Gastrocnemius medialis (tissue), 4 donors: ENCODE measurements at regions not wholly inside any gene's neighbourhood (a gene's known extent, or its start where the extent isn't known, plus 50 kb on each side); places are given as distances from the start of the nearest gene placed in this dataset.

Experiments used
- CTCF ChIP-seq, 5 experiments: fragments of 450-650 bp in 3 of 5; fragments of 200-600 bp in 2 of 5; sonication (generic) in 2 of 5; IDR thresholded peaks in 4 of 5; conservative IDR thresholded peaks in 1 of 5; 1 replicate in 4 of 5; 2 replicates in 1 of 5; pipeline ENCODE4 v1.5.1; 2016 to 2019; ENCODE audit warnings: antibody characterized with exemption in 5 of 5, mild to moderate bottlenecking in 3 of 5, moderate library complexity in 3 of 5
- POLR2A ChIP-seq, 2 donors: fragments of 450-650 bp; IDR thresholded peaks; one replicate each; pipeline ENCODE4 v1.6.1; 2017; ENCODE audit warnings: antibody characterized with exemption in 2 of 2, mild to moderate bottlenecking in 2 of 2, moderate library complexity in 2 of 2

DNA sequence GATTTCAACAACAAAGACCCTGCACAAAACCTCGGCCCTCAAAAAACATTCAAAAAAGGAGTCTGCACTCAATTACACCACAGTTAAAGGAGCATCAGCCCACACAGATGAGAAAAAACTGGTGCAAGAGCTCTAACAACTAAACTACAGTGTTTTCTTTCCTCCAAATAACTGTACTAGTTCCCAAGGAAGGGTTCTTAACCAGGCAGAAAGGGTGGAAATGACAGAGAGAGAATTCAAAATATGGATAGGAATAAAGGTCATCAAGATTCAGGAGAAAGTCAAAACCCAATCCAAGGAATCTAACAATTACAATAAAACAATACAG lies 176.4 kb upstream of the TRPC4 start:
- TF ChIP-seq POLR2A (IDR thresholded peaks at IDR 0.05) = no peak
- TF ChIP-seq CTCF (IDR thresholded peaks at IDR 0.05 in 4 of 5, conservative IDR thresholded peaks at IDR 0.05 in 1 of 5) = no peak
